Body of pancreas (tissue), 4 donors: ENCODE measurements at regions not wholly inside any gene's neighbourhood (a gene's known extent, or its start where the extent isn't known, plus 50 kb on each side); places are given as distances from the start of the nearest gene placed in this dataset.

Experiments
- ATAC-seq: fragments of 150-250 bp; one replicate; pipeline ENCODE4 v1.9.1; 2016
- DNase-seq, 4 donors: peaks; one replicate each; pipeline ENCODE4 v3.0.0-alpha.2; 2019
- H3K27ac ChIP-seq, 4 donors: fragments of 200-600 bp; sonication (generic); 1 replicate in 3 of 4; 2 replicates in 1 of 4; pipeline versions ENCODE4 v1.5.1 to v1.6.1; 2016 to 2019; ENCODE audit warnings: mild to moderate bottlenecking in 1 of 4, mixed read lengths in 1 of 4, moderate library complexity in 1 of 4
- H3K27me3 ChIP-seq, 2 donors: fragments of 200-600 bp; sonication (generic); one replicate each; pipeline ENCODE4 v1.6.0; 2016; ENCODE audit warnings: mild to moderate bottlenecking in 1 of 2
- H3K36me3 ChIP-seq, 2 donors: fragments of 200-600 bp; sonication (generic); replicated peaks in 1 of 2; 2 replicates each; pipeline ENCODE4 v1.5.1; 2016; ENCODE audit warnings: low read depth in 2 of 2; ENCODE audit not compliant: insufficient read depth in 1 of 2
- H3K4me1 ChIP-seq: fragments of 200-600 bp; sonication (generic); one replicate; pipeline ENCODE4 v1.6.0; 2016
- H3K4me3 ChIP-seq, 2 donors: fragments of 200-600 bp; sonication (generic); 1 replicate in 1 of 2; 2 replicates in 1 of 2; pipeline ENCODE4 v1.5.1; 2016 to 2019
- H3K9me3 ChIP-seq, 3 donors: fragments of 200-600 bp; sonication (generic); 1 replicate in 2 of 3; 2 replicates in 1 of 3; pipeline ENCODE4 v1.5.1; 2016
- POLR2A ChIP-seq, 3 donors: fragments of 450-650 bp; IDR thresholded peaks; one replicate each; pipeline ENCODE4 v1.6.1; 2016; ENCODE audit warnings: antibody characterized with exemption in 3 of 3, mild to moderate bottlenecking in 2 of 3
- WGBS, 2 donors: methylation state at CpG; one replicate each; pipeline ENCODE4 v1.1.5; 2017; 5-methylcytosine and 5-hydroxymethylcytosine counted together
- intact Hi-C: fragments of 100-400 bp; cut with DNase I; formaldehyde crosslinking; loops from one replicate; pipeline ENCODE4 v1.15.1; 2023
- TF ChIP-seq, protein P1 (sequence below), 7 experiments: fragments of 450-650 bp in 4 of 7; fragments of 200-600 bp in 3 of 7; sonication (generic) in 3 of 7; IDR thresholded peaks; one replicate each; pipeline ENCODE4 v1.5.1; 2016 to 2019; ENCODE audit warnings: antibody characterized with exemption in 7 of 7

DNA sequence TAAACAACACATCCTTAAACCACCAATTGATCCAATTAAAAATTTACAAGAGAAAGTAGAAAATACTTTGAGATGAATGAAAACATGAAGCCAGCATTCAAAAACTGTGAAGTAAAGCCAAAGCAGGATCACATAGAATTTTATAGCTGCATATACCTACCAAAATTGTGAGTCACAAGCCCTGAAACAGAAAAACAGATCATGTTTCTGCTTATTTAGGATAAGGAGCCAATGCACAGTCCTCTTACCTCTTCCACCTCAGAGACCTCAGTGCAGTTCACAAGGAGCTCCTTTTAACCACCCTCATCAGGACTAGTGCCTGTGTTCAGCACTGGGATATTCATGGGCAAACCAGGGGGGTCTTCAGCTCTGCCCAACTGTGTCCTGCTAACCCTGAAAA is 386.7 kb downstream of the TECRL start:
- Histone ChIP-seq H3K27ac (no peak overlapping the region), H3K36me3 (no peaks in the 10 kb centered on the region), H3K4me1 (no peaks in the 10 kb centered on the region), H3K27me3 (no peaks in the 10 kb centered on the region), H3K9me3 (peaks cover 0 to 3% (median 0%) of the 10 kb centered on the region in 3 donors), H3K4me3 (no peak overlapping the region)
- ATAC-seq (no peak), DNase-seq (no peak)
- TF ChIP-seq POLR2A (IDR thresholded peaks at IDR 0.05): no peak
- TF ChIP-seq, protein P1, sequence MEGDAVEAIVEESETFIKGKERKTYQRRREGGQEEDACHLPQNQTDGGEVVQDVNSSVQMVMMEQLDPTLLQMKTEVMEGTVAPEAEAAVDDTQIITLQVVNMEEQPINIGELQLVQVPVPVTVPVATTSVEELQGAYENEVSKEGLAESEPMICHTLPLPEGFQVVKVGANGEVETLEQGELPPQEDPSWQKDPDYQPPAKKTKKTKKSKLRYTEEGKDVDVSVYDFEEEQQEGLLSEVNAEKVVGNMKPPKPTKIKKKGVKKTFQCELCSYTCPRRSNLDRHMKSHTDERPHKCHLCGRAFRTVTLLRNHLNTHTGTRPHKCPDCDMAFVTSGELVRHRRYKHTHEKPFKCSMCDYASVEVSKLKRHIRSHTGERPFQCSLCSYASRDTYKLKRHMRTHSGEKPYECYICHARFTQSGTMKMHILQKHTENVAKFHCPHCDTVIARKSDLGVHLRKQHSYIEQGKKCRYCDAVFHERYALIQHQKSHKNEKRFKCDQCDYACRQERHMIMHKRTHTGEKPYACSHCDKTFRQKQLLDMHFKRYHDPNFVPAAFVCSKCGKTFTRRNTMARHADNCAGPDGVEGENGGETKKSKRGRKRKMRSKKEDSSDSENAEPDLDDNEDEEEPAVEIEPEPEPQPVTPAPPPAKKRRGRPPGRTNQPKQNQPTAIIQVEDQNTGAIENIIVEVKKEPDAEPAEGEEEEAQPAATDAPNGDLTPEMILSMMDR (IDR thresholded peaks at IDR 0.05): no peak
- intact Hi-C loops: no loop called here

DNA sequence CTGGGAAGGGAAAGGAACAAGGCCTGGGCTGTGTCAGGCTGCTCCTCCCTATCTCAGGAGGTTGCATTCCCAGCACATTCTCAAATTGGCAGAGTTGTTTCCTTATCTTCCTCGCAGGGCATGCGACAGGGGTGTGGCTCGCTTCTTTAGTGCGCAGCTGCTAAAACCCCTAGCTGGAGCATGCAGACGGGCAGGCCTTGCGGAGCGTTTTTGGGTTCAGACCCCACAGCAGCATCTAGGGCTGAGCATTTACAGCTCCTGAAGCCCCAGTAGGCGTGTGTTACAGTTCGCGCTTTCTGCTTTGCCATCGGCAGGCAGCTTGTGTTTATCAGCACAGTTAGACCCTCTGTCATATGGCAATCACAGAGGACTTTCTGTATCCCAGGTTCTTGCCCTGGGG is 392.4 kb downstream of the TECRL start:
- Histone ChIP-seq H3K9me3 (no peaks in the 10 kb centered on the region), H3K36me3 (no peaks in the 10 kb centered on the region), H3K4me3 (no peak overlapping the region), H3K4me1 (no peaks in the 10 kb centered on the region), H3K27ac (no peak overlapping the region), H3K27me3 (no peaks in the 10 kb centered on the region)
- 60 to 75% methylated on average over 11 of the region's 11 CpGs for WGBS, 2 donors
- DNase-seq (no peak), ATAC-seq (no peak)
- TF ChIP-seq POLR2A (IDR thresholded peaks at IDR 0.05): no peak
- TF ChIP-seq, protein P1 (IDR thresholded peaks at IDR 0.05): no peak
- intact Hi-C loops: no loop called here

DNA sequence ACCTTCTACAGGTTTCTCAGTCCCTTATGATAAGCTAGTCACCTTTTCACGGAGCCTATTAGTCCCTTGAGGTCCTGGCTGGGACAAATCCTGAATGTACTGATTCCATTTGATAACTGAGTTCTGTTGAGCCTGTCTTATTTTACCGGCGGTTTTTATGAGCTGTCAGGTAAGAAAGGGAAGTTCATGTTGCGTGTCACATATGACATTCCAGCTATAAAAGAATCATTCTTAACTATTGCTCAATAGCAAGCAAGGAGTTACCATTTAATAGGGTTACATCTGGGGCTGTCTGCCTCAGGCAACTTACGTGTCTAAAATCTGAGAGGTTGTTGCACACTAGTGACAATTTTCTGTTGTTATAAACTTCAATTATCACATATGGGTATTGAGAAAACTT is 394.6 kb downstream of the TECRL start:
- Histone ChIP-seq H3K36me3 (no peaks in the 10 kb centered on the region), H3K4me1 (no peaks in the 10 kb centered on the region), H3K27ac (no peak overlapping the region), H3K9me3 (no peaks in the 10 kb centered on the region), H3K4me3 (no peak overlapping the region), H3K27me3 (no peaks in the 10 kb centered on the region)
- WGBS, 2 donors: 51 to 70% methylated on average over 5 of the region's 5 CpGs
- TF ChIP-seq POLR2A (IDR thresholded peaks at IDR 0.05): no peak
- TF ChIP-seq, protein P1 (IDR thresholded peaks at IDR 0.05): no peak
- DNase-seq (no peak), ATAC-seq (no peak)
- intact Hi-C loops: no loop called here

DNA sequence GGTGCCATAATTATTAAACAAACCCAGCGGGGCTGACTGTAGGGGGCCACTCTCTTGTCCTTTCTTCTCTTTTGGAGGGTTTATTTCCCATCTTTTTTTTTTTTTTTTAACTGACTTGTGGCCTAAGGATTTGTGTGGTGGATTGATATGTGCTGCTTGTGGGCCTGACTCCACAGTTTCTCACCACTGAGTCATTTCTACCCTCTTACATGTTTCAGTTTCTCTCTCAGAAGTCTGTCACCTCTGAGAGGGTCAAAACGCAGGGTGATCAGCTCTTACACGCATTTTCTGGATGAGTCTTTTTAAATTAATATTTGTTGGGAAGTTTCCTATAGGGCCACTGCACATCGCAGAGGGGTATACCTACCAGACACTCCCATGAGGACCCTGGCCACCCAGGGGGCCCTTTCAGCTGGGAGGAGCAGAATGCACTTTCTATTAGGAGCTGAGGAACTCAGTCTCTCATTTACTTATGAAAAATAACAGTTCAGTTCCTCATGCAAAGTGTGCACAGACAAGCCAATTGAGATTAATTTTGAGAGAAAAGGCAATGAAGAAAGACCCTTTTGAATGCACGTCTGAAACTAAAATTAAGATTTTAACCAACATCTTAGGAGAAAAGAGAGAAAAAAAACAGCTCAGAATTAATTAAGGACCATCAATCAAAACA is 407.9 kb downstream of the TECRL start:
- intact Hi-C loops: no loop called here

DNA sequence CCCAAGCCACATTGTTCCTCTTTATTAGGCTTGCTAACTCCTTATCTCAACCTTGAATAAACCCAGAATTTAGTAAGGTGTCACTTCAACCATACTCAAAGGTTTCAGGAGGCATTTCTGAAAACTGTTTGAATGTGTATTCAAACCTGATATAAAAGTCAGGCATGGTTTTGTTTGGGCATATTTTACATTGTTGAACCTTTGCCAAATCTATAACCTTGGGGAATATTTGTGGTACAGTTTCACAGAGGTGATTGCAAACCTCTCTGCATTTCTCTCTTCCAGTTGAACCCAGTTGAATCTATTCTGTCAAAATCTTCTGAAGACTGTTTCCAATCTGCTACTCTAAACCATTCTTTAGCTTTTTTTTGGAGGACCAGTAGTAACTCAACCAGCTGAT is 409.0 kb downstream of the TECRL start:
- TF ChIP-seq, protein P1 (IDR thresholded peaks at IDR 0.05): no peak
- no peak for TF ChIP-seq POLR2A (IDR thresholded peaks at IDR 0.05)
- Histone ChIP-seq H3K4me3 (no peak overlapping the region), H3K36me3 (no peaks in the 10 kb centered on the region), H3K27ac (no peak overlapping the region), H3K4me1 (no peaks in the 10 kb centered on the region), H3K27me3 (no peaks in the 10 kb centered on the region), H3K9me3 (no peaks in the 10 kb centered on the region)
- no peak for ATAC-seq
- no peak for DNase-seq
- intact Hi-C loops: no loop called here

More for the DNA sequence above, 407.9 kb downstream of the TECRL start:
- Histone ChIP-seq H3K4me1 (no peaks in the 10 kb centered on the region), H3K9me3 (no peaks in the 10 kb centered on the region), H3K4me3 (no peak overlapping the region), H3K27me3 (no peaks in the 10 kb centered on the region), H3K36me3 (no peaks in the 10 kb centered on the region), H3K27ac (no peak overlapping the region)
- no peak for DNase-seq
- ATAC-seq: no peak
- 51 to 63% methylated on average over 5 of the region's 5 CpGs for WGBS, 2 donors
- TF ChIP-seq, protein P1 (IDR thresholded peaks at IDR 0.05): no peak
- TF ChIP-seq POLR2A (IDR thresholded peaks at IDR 0.05): no peak
